ENCODE measurements at regions not wholly inside any gene's neighbourhood (a gene's known extent, or its start where the extent isn't known, plus 50 kb on each side); places are given as distances from the start of the nearest gene placed in this dataset.
A peak's percentile ranks its signal among the peaks of the same experiment; 100 is the strongest.
"Not testable (repeated sequence)": the region's sequence is repeated elsewhere in the genome, so short reads cannot be mapped to it uniquely, and the experiment has no call there.

- no peaks in the 10 kb centered on the region for H3K9me3 ChIP-seq (ENCODE audit: insufficient read depth, low read length)
- TF ChIP-seq YY1 (IDR thresholded peaks at IDR 0.05; ENCODE audit: insufficient read depth, insufficient read length), result no peak
- TF ChIP-seq SUZ12 (IDR thresholded peaks at IDR 0.05; ENCODE audit: extremely low read depth, insufficient read depth, insufficient read length), result no peak
- no peak for TF ChIP-seq ZNF274 (IDR thresholded peaks at IDR 0.05; ENCODE audit: low read depth, low read length)
- H3K4me3 ChIP-seq (ENCODE audit: insufficient read length, low read depth), result no peak overlapping the region
- H3K9ac ChIP-seq (ENCODE audit: insufficient read length, low read depth), result no peak overlapping the region
- DNase-seq (ENCODE audit: low read depth, low spot score), result no peak
- H3K4me1 ChIP-seq (ENCODE audit: insufficient read depth, insufficient read length), result no peaks in the 10 kb centered on the region
- H3K36me3 ChIP-seq (ENCODE audit: insufficient read depth, insufficient read length, low read length), result no peaks in the 10 kb centered on the region
- no peaks in the 10 kb centered on the region for H3K27me3 ChIP-seq (ENCODE audit: insufficient read depth, insufficient read length)
Measured at GRCh38 chr12:91249518-91250272, 67.1 kb upstream of the DCN start.

GRCh38 chr12:91249054-91249453 is 66.4 kb upstream of the DCN start:
- no peak overlapping the region for H3K4me3 ChIP-seq (ENCODE audit: insufficient read length, low read depth)
- no peaks in the 10 kb centered on the region for H3K4me1 ChIP-seq (ENCODE audit: insufficient read depth, insufficient read length)
- H3K9me3 ChIP-seq (ENCODE audit: insufficient read depth, low read length), result no peaks in the 10 kb centered on the region
- no peaks in the 10 kb centered on the region for H3K36me3 ChIP-seq (ENCODE audit: insufficient read depth, insufficient read length, low read length)
- no peaks in the 10 kb centered on the region for H3K27me3 ChIP-seq (ENCODE audit: insufficient read depth, insufficient read length)
- DNase-seq (ENCODE audit: low read depth, low spot score), result no peak
- H3K9ac ChIP-seq (ENCODE audit: insufficient read length, low read depth), result no peak overlapping the region
- no peak for TF ChIP-seq SUZ12 (IDR thresholded peaks at IDR 0.05; ENCODE audit: extremely low read depth, insufficient read depth, insufficient read length)
- TF ChIP-seq YY1 (IDR thresholded peaks at IDR 0.05; ENCODE audit: insufficient read depth, insufficient read length), result no peak
- no peak for TF ChIP-seq ZNF274 (IDR thresholded peaks at IDR 0.05; ENCODE audit: low read depth, low read length)

- H3K27me3 ChIP-seq (ENCODE audit: insufficient read depth, insufficient read length); H3K36me3 ChIP-seq (ENCODE audit: insufficient read depth, insufficient read length, low read length); H3K4me1 ChIP-seq (ENCODE audit: insufficient read depth, insufficient read length); H3K9ac ChIP-seq (ENCODE audit: insufficient read length, low read depth); H3K9me3 ChIP-seq (ENCODE audit: insufficient read depth, low read length); H3K4me3 ChIP-seq (ENCODE audit: insufficient read length, low read depth): not testable (repeated sequence)
- DNase-seq (ENCODE audit: low read depth, low spot score), result peak; percentile 2
Measured at GRCh38 chr12:91243177-91243576, 60.6 kb upstream of the DCN start.

- TF ChIP-seq SUZ12 (IDR thresholded peaks at IDR 0.05; ENCODE audit: extremely low read depth, insufficient read depth, insufficient read length) (no peak), YY1 (IDR thresholded peaks at IDR 0.05; ENCODE audit: insufficient read depth, insufficient read length) (no peak), ZNF274 (IDR thresholded peaks at IDR 0.05; ENCODE audit: low read depth, low read length) (no peak)
- Histone ChIP-seq H3K36me3 (ENCODE audit: insufficient read depth, insufficient read length, low read length) (no peaks in the 10 kb centered on the region), H3K9me3 (ENCODE audit: insufficient read depth, low read length) (peaks cover 4% of the 10 kb centered on the region; the same call in 1 of the 2 replicates), H3K4me1 (ENCODE audit: insufficient read depth, insufficient read length) (no peaks in the 10 kb centered on the region), H3K4me3 (ENCODE audit: insufficient read length, low read depth) (no peak overlapping the region), H3K27me3 (ENCODE audit: insufficient read depth, insufficient read length) (no peaks in the 10 kb centered on the region), H3K9ac (ENCODE audit: insufficient read length, low read depth) (no peak overlapping the region)
- DNase-seq (ENCODE audit: low read depth, low spot score), result no peak
Measured at GRCh38 chr12:91241756-91242155, 59.1 kb upstream of the DCN start.

GRCh38 chr12:91240386-91241095 is 57.9 kb upstream of the DCN start:
- no peaks in the 10 kb centered on the region for H3K36me3 ChIP-seq (ENCODE audit: insufficient read depth, insufficient read length, low read length)
- H3K4me1 ChIP-seq (ENCODE audit: insufficient read depth, insufficient read length), result no peaks in the 10 kb centered on the region
- DNase-seq (ENCODE audit: low read depth, low spot score), result no peak
- TF ChIP-seq YY1 (IDR thresholded peaks at IDR 0.05; ENCODE audit: insufficient read depth, insufficient read length), result no peak
- no peak for TF ChIP-seq ZNF274 (IDR thresholded peaks at IDR 0.05; ENCODE audit: low read depth, low read length)
- no peak for TF ChIP-seq SUZ12 (IDR thresholded peaks at IDR 0.05; ENCODE audit: extremely low read depth, insufficient read depth, insufficient read length)
- H3K27me3 ChIP-seq (ENCODE audit: insufficient read depth, insufficient read length), result no peaks in the 10 kb centered on the region
- H3K9ac ChIP-seq (ENCODE audit: insufficient read length, low read depth), result no peak overlapping the region
- peaks cover 4% of the 10 kb centered on the region; the same call in 1 of the 2 replicates for H3K9me3 ChIP-seq (ENCODE audit: insufficient read depth, low read length)
- H3K4me3 ChIP-seq (ENCODE audit: insufficient read length, low read depth), result no peak overlapping the region

- Histone ChIP-seq H3K4me1 (ENCODE audit: insufficient read depth, insufficient read length) (no peaks in the 10 kb centered on the region), H3K27me3 (ENCODE audit: insufficient read depth, insufficient read length) (no peaks in the 10 kb centered on the region), H3K9me3 (ENCODE audit: insufficient read depth, low read length) (peaks cover 4% of the 10 kb centered on the region; the same call in 1 of the 2 replicates), H3K4me3 (ENCODE audit: insufficient read length, low read depth) (no peak overlapping the region), H3K36me3 (ENCODE audit: insufficient read depth, insufficient read length, low read length) (no peaks in the 10 kb centered on the region), H3K9ac (ENCODE audit: insufficient read length, low read depth) (no peak overlapping the region)
- DNase-seq (ENCODE audit: low read depth, low spot score), result no peak
- TF ChIP-seq SUZ12 (IDR thresholded peaks at IDR 0.05; ENCODE audit: extremely low read depth, insufficient read depth, insufficient read length) (no peak), YY1 (IDR thresholded peaks at IDR 0.05; ENCODE audit: insufficient read depth, insufficient read length) (no peak), ZNF274 (IDR thresholded peaks at IDR 0.05; ENCODE audit: low read depth, low read length) (no peak)
Measured at GRCh38 chr12:91239481-91239880, 56.9 kb upstream of the DCN start.
